ENCODE measurements at regions not wholly inside any gene's neighbourhood (a gene's known extent, or its start where the extent isn't known, plus 50 kb on each side); places are given as distances from the start of the nearest gene placed in this dataset.

DNA sequence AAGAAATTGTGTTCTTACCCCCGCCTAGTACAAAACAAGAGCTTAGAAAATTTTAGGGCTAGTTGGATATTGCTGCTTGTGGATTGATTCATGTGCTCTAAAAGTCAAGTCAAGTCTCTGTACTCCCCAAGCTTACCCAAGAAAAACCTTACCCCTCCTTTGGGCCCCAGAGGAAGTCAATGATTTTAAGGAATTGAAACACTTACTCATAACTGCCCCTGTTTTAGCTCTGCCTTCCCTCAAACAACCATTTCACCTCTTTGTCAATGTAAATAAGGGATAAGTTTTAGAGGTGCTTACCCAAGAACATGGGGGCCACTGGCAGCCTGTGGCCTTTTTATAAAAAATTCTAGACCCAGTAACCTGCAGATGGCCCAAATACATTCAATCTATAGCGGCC, 136.6 kb upstream of the RMP24 start:
- TF ChIP-seq POLR2A (IDR thresholded peaks at IDR 0.05; ENCODE audit: low read depth, low read length): no peak
- no peak for TF ChIP-seq TAF1 (IDR thresholded peaks at IDR 0.05; ENCODE audit: low read depth, low read length)
- no peak for TF ChIP-seq POLR2AphosphoS5 (IDR thresholded peaks at IDR 0.05; ENCODE audit: low read depth, low read length)

Data from GM12891 (cell line).